Stimulated activated CD8-positive, alpha-beta memory T cell treated with anti-CD3 and anti-CD28 coated beads, Interleukin-4, amount 100 ng/mL, for 48 hours (primary cell): ENCODE measurements at regions not wholly inside any gene's neighbourhood (a gene's known extent, or its start where the extent isn't known, plus 50 kb on each side); places are given as distances from the start of the nearest gene placed in this dataset.

Experiments used
- DNase-seq: peaks from one replicate; pipeline ENCODE4 v3.0.0-alpha.2; 2020

- no peak for DNase-seq
These were observed 402.6 kb downstream of the EIPR1 start for GRCh38 chr2:2974982-2975381.

GRCh38 chr2:2960441-2961133, 417.0 kb downstream of the EIPR1 start:
- no peak for DNase-seq

- no peak for DNase-seq
These were observed 427.1 kb downstream of the EIPR1 start for GRCh38 chr2:2950403-2950952.

- no peak for DNase-seq
These were observed 430.2 kb downstream of the EIPR1 start for GRCh38 chr2:2947406-2947805.

GRCh38 chr2:2942906-2943305, 434.7 kb downstream of the EIPR1 start:
- no peak for DNase-seq

GRCh38 chr2:2942225-2942624, 435.4 kb downstream of the EIPR1 start:
- no peak for DNase-seq

- no peak for DNase-seq
These were observed 436.4 kb downstream of the EIPR1 start for GRCh38 chr2:2941205-2941604.

- DNase-seq = no peak
These were observed 436.9 kb downstream of the EIPR1 start for GRCh38 chr2:2940702-2941101.

- DNase-seq = no peak
These were observed 437.6 kb downstream of the EIPR1 start for GRCh38 chr2:2940061-2940460.

- no peak for DNase-seq
These were observed 438.4 kb downstream of the EIPR1 start for GRCh38 chr2:2939078-2939795.

- no peak for DNase-seq
These were observed 439.1 kb downstream of the EIPR1 start for GRCh38 chr2:2938481-2938880.

- no peak for DNase-seq
These were observed 442.0 kb downstream of the EIPR1 start for GRCh38 chr2:2935445-2936149.

- DNase-seq = no peak
These were observed 444.2 kb downstream of the EIPR1 start for GRCh38 chr2:2933426-2933825.

GRCh38 chr2:2932692-2933305, 444.8 kb downstream of the EIPR1 start:
- no peak for DNase-seq

GRCh38 chr2:2932189-2932588, 445.4 kb downstream of the EIPR1 start:
- no peak for DNase-seq

GRCh38 chr2:2931318-2932075, 446.1 kb downstream of the EIPR1 start:
- DNase-seq = no peak

- no peak for DNase-seq
These were observed 446.8 kb downstream of the EIPR1 start for GRCh38 chr2:2930841-2931240.

- no peak for DNase-seq
These were observed 450.8 kb downstream of the EIPR1 start for GRCh38 chr2:2926858-2927175.

GRCh38 chr2:2926009-2926857, 451.4 kb downstream of the EIPR1 start:
- no peak for DNase-seq

- no peak for DNase-seq
These were observed 455.5 kb downstream of the EIPR1 start for GRCh38 chr2:2922156-2922555.

GRCh38 chr2:2921011-2921720, 456.5 kb downstream of the EIPR1 start:
- no peak for DNase-seq
